ENCODE measurements at regions not wholly inside any gene's neighbourhood (a gene's known extent, or its start where the extent isn't known, plus 50 kb on each side); places are given as distances from the start of the nearest gene placed in this dataset.

- TF ChIP-seq TSHZ2 (CRISPR knock-in tag; IDR thresholded peaks at IDR 0.05), result no peak
These were observed 272.5 kb downstream of the ADAM29 start (continued) for GRCh38 chr4:175190654-175191053.

- ATAC-seq, result no peak
These were observed 279.9 kb downstream of the ADAM29 start for GRCh38 chr4:175198056-175198455.

GRCh38 chr4:175215208-175215607 lies 297.1 kb downstream of the ADAM29 start:
- no peak for ATAC-seq
- TF ChIP-seq PATZ1 (CRISPR knock-in tag; IDR thresholded peaks at IDR 0.05; ENCODE audit: borderline replicate concordance), result no peak
- TF ChIP-seq ZFP3 (CRISPR knock-in tag; IDR thresholded peaks at IDR 0.05), result no peak
- TF ChIP-seq TOX (CRISPR knock-in tag; IDR thresholded peaks at IDR 0.05; ENCODE audit: borderline replicate concordance), result no peak
- no peak for TF ChIP-seq SNAI2 (CRISPR knock-in tag; IDR thresholded peaks at IDR 0.05)
- TF ChIP-seq TCF4 (CRISPR knock-in tag; IDR thresholded peaks at IDR 0.05; ENCODE audit: borderline replicate concordance), result no peak
- no peak for TF ChIP-seq RARB (CRISPR knock-in tag; IDR thresholded peaks at IDR 0.05)
- no peak for TF ChIP-seq CSDC2 (CRISPR knock-in tag; IDR thresholded peaks at IDR 0.05)
- no peak for TF ChIP-seq ZNF8 (CRISPR knock-in tag; IDR thresholded peaks at IDR 0.05)
- TF ChIP-seq OSR1 (CRISPR knock-in tag; IDR thresholded peaks at IDR 0.05), result no peak

More at GRCh38 chr4:175198056-175198455, 279.9 kb downstream of the ADAM29 start:
- TF ChIP-seq, protein P1, sequence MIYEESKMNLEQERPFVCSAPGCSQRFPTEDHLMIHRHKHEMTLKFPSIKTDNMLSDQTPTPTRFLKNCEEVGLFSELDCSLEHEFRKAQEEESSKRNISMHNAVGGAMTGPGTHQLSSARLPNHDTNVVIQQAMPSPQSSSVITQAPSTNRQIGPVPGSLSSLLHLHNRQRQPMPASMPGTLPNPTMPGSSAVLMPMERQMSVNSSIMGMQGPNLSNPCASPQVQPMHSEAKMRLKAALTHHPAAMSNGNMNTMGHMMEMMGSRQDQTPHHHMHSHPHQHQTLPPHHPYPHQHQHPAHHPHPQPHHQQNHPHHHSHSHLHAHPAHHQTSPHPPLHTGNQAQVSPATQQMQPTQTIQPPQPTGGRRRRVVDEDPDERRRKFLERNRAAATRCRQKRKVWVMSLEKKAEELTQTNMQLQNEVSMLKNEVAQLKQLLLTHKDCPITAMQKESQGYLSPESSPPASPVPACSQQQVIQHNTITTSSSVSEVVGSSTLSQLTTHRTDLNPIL (CRISPR knock-in tag; IDR thresholded peaks at IDR 0.05; ENCODE audit: low read depth), result no peak
- TF ChIP-seq CSRNP3 (CRISPR knock-in tag; IDR thresholded peaks at IDR 0.05), result no peak
- no peak for TF ChIP-seq GLIS3 (CRISPR knock-in tag; IDR thresholded peaks at IDR 0.05)
- TF ChIP-seq PPARA (CRISPR knock-in tag; IDR thresholded peaks at IDR 0.05; ENCODE audit: borderline replicate concordance), result no peak
- TF ChIP-seq BACH2 (CRISPR knock-in tag; IDR thresholded peaks at IDR 0.05; ENCODE audit: borderline replicate concordance), result no peak
- no peak for TF ChIP-seq ESRRG (CRISPR knock-in tag; IDR thresholded peaks at IDR 0.05)
- TF ChIP-seq TCF4 (CRISPR knock-in tag; IDR thresholded peaks at IDR 0.05; ENCODE audit: borderline replicate concordance), result no peak
- TF ChIP-seq OSR1 (CRISPR knock-in tag; IDR thresholded peaks at IDR 0.05), result no peak
- no peak for TF ChIP-seq ZFP3 (CRISPR knock-in tag; IDR thresholded peaks at IDR 0.05)
- TF ChIP-seq RARB (CRISPR knock-in tag; IDR thresholded peaks at IDR 0.05), result no peak
- no peak for TF ChIP-seq ZNF8 (CRISPR knock-in tag; IDR thresholded peaks at IDR 0.05)
- no peak for TF ChIP-seq ZC3H10 (CRISPR knock-in tag; IDR thresholded peaks at IDR 0.05)
- no peak for TF ChIP-seq ISL1 (CRISPR knock-in tag; IDR thresholded peaks at IDR 0.05)
- TF ChIP-seq ARNTL (CRISPR knock-in tag; IDR thresholded peaks at IDR 0.05; ENCODE audit: borderline replicate concordance, low read depth), result no peak
- no peak for TF ChIP-seq PATZ1 (CRISPR knock-in tag; IDR thresholded peaks at IDR 0.05; ENCODE audit: borderline replicate concordance)
- TF ChIP-seq SNAI2 (CRISPR knock-in tag; IDR thresholded peaks at IDR 0.05), result no peak

- ATAC-seq, result no peak
These were observed 297.5 kb downstream of the ADAM29 start for GRCh38 chr4:175215657-175216056.

More at GRCh38 chr4:175215657-175216056, 297.5 kb downstream of the ADAM29 start:
- no peak for TF ChIP-seq TOX (CRISPR knock-in tag; IDR thresholded peaks at IDR 0.05; ENCODE audit: borderline replicate concordance)
- no peak for TF ChIP-seq BACH2 (CRISPR knock-in tag; IDR thresholded peaks at IDR 0.05; ENCODE audit: borderline replicate concordance)
- TF ChIP-seq ZFP3 (CRISPR knock-in tag; IDR thresholded peaks at IDR 0.05), result no peak
- TF ChIP-seq ZFP30 (CRISPR knock-in tag; IDR thresholded peaks at IDR 0.05), result no peak
- TF ChIP-seq TSHZ2 (CRISPR knock-in tag; IDR thresholded peaks at IDR 0.05), result no peak
